GM23338 (cell line): ENCODE measurements at regions not wholly inside any gene's neighbourhood (a gene's known extent, or its start where the extent isn't known, plus 50 kb on each side); places are given as distances from the start of the nearest gene placed in this dataset.

Source experiments
- ATAC-seq: fragments of 200-7000 bp; cut with Tn5 transposase; 3 replicates; pipeline ENCODE4 v1.9.1; 2020
- DNase-seq: peaks from one replicate; pipeline ENCODE4 v3.0.0-alpha.2; 2015; ENCODE audit warnings: low spot score
- H2AFZ ChIP-seq: fragments of 200-600 bp; sonication (generic); 2 replicates; pipeline ENCODE4 v1.8.0; 2016; ENCODE audit warnings: antibody characterized with exemption, mild to moderate bottlenecking, moderate library complexity
- H3F3A ChIP-seq: fragments of 200-600 bp; sonication (generic); replicated peaks from 2 replicates; pipeline ENCODE4 v1.8.0; 2017; ENCODE audit warnings: antibody characterized with exemption, mixed run types, low read depth
- H3K27ac ChIP-seq: fragments of 200-600 bp; sonication (generic); 2 replicates; pipeline ENCODE4 v1.6.1; 2016; ENCODE audit warnings: low read depth
- H3K27me3 ChIP-seq: fragments of 200-600 bp; sonication (generic); 2 replicates; pipeline ENCODE4 v1.8.0; 2016; ENCODE audit warnings: mild to moderate bottlenecking, mixed run types, moderate library complexity; ENCODE audit not compliant: insufficient read depth
- H3K36me3 ChIP-seq: fragments of 200-600 bp; sonication (generic); 2 replicates; pipeline ENCODE4 v1.8.0; 2016; ENCODE audit warnings: mild to moderate bottlenecking; ENCODE audit not compliant: insufficient read depth
- H3K4me1 ChIP-seq: fragments of 200-600 bp; sonication (generic); 2 replicates; pipeline ENCODE4 v1.8.0; 2016; ENCODE audit warnings: mild to moderate bottlenecking, moderate library complexity; ENCODE audit not compliant: insufficient read depth
- H3K4me2 ChIP-seq: fragments of 200-600 bp; sonication (generic); 2 replicates; pipeline ENCODE4 v1.7.1; 2017; ENCODE audit warnings: mixed run types
- H3K4me3 ChIP-seq: fragments of 200-600 bp; sonication (generic); 2 replicates; pipeline ENCODE4 v1.6.1; 2016; ENCODE audit warnings: mixed run types
- H3K79me2 ChIP-seq: fragments of 200-600 bp; sonication (generic); replicated peaks from 2 replicates; pipeline ENCODE4 v1.8.0; 2017; ENCODE audit warnings: mild to moderate bottlenecking; ENCODE audit not compliant: insufficient read depth
- H3K9me2 ChIP-seq: fragments of 200-600 bp; sonication (generic); 2 replicates; pipeline ENCODE4 v1.8.0; 2017; ENCODE audit not compliant: insufficient read depth
- H4K20me1 ChIP-seq: fragments of 200-600 bp; sonication (generic); replicated peaks from 2 replicates; pipeline ENCODE4 v1.8.0; 2017; ENCODE audit warnings: mild to moderate bottlenecking; ENCODE audit not compliant: insufficient read depth
- H3K27ac Mint-ChIP-seq: 2 replicates; pipeline ENCODE4 v1.8.0; 2020; ENCODE audit warnings: inconsistent platforms, mild to moderate bottlenecking, moderate library complexity, mixed read lengths
- H3K27me3 Mint-ChIP-seq: 3 replicates; pipeline ENCODE4 v1.8.0; 2022; ENCODE audit warnings: low read depth, mild to moderate bottlenecking, moderate library complexity, mixed read lengths, inconsistent platforms; ENCODE audit not compliant: insufficient read depth, poor library complexity
- H3K36me3 Mint-ChIP-seq: 3 replicates; pipeline ENCODE4 v1.8.0; 2021; ENCODE audit warnings: low read depth, mild to moderate bottlenecking, inconsistent platforms, moderate library complexity, mixed read lengths
- H3K4me1 Mint-ChIP-seq: 3 replicates; pipeline ENCODE4 v1.8.0; 2020; ENCODE audit warnings: mild to moderate bottlenecking, inconsistent platforms, mixed read lengths
- H3K4me3 Mint-ChIP-seq: 3 replicates; pipeline ENCODE4 v1.8.0; 2021; ENCODE audit warnings: moderate library complexity, mild to moderate bottlenecking, inconsistent platforms, mixed read lengths
- H3K9me3 Mint-ChIP-seq: 3 replicates; pipeline ENCODE4 v1.8.0; 2020; ENCODE audit warnings: moderate library complexity, mild to moderate bottlenecking, inconsistent platforms, mixed read lengths
- CREB1 ChIP-seq: fragments of 250-450 bp; sonication (Bioruptor Pico); IDR thresholded peaks from 2 replicates; pipeline ENCODE4 v1.5.0; 2020; ENCODE audit warnings: low read depth, mild to moderate bottlenecking, moderate library complexity
- EZH2phosphoT487 ChIP-seq: fragments of 200-600 bp; sonication (generic); IDR thresholded peaks from one replicate; pipeline ENCODE4 v1.8.1; 2018; ENCODE audit warnings: antibody characterized with exemption; ENCODE audit not compliant: unreplicated experiment
- JUNB ChIP-seq: IDR thresholded peaks from one replicate; pipeline ENCODE4 v1.6.1; 2016; ENCODE audit warnings: antibody characterized with exemption; ENCODE audit not compliant: unreplicated experiment
- NANOG ChIP-seq: IDR thresholded peaks from 2 replicates; pipeline ENCODE4 v1.6.1; 2016; ENCODE audit warnings: antibody characterized with exemption, borderline replicate concordance
- POLR2AphosphoS5 ChIP-seq: IDR thresholded peaks from 2 replicates; pipeline ENCODE4 v1.6.1; 2016; ENCODE audit warnings: antibody characterized with exemption, low read depth
- STAT1 ChIP-seq: IDR thresholded peaks from one replicate; pipeline ENCODE4 v1.6.1; 2016; ENCODE audit warnings: antibody characterized with exemption; ENCODE audit not compliant: unreplicated experiment
- ZNF114 ChIP-seq: fragments of 250-450 bp; sonication (Bioruptor Pico); IDR thresholded peaks from 2 replicates; pipeline ENCODE4 v1.5.0; 2020; ENCODE audit warnings: mild to moderate bottlenecking, moderate library complexity
- ZNF331 ChIP-seq: fragments of 250-450 bp; sonication (Bioruptor Pico); IDR thresholded peaks from 2 replicates; pipeline ENCODE4 v1.5.0; 2020; ENCODE audit warnings: low read depth, mild to moderate bottlenecking, moderate library complexity
- TF ChIP-seq, protein P1 (sequence below): IDR thresholded peaks from one replicate; pipeline ENCODE4 v1.6.1; 2018; ENCODE audit warnings: antibody characterized with exemption; ENCODE audit not compliant: unreplicated experiment
- TF ChIP-seq, protein P2 (sequence below), 2 experiments: fragments of 200-600 bp in 1 of 2; sonication (generic) in 1 of 2; conservative IDR thresholded peaks; 2 replicates each; pipeline versions ENCODE4 v1.5.1 to v1.6.1; 2016 to 2017; ENCODE audit warnings: antibody characterized with exemption in 2 of 2, low read depth in 2 of 2, mild to moderate bottlenecking in 2 of 2, moderate library complexity in 1 of 2
- TF ChIP-seq, protein P3 (sequence below): IDR thresholded peaks from 2 replicates; pipeline ENCODE4 v1.6.1; 2016; ENCODE audit warnings: antibody characterized with exemption

DNA sequence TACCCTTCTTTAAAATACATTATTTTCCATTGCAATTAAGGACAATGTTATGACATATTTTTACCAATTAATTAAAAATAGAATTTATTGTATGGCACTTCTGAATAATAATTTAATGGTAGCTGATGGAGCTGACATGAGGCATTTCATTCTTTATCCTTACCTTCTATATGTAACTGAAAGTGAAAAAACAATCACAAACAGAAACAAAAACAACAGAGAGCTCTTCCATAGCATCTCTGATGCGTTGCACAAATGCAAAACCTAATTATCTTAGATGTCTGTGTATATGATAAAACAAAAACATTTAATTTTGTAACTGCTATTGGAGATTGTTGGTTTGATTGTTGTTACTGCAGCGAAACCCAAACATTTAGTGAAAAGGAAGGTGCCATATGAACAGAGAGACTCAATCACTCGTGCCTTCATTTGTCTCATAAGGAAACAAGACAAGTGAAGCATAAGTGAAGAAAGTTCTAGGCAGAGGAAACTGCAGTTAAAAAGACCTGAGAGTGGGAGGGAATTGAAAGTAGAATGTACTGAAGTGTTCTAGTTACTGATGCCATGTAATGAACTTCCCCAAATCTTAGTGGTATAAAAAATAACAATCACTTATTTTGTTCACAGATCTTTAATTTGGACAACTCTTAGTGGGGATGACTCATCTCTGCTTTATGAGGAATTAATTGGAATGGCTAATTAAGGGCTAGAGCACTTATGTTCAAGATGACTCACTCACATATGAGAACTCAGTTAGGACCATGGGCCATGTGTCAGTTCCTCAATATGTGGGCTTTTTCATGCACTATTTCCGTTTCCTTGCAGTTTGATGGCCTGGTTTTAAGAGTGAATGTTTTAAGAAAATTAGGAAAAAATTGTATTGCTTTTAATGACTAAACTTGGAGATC, 245.0 kb upstream of the OLFM3 start:
- Mint-ChIP-seq H3K27me3 (no peaks in the 10 kb centered on the region), H3K36me3 (no peaks in the 10 kb centered on the region)
- no peaks in the 10 kb centered on the region for H3K36me3 ChIP-seq

DNA sequence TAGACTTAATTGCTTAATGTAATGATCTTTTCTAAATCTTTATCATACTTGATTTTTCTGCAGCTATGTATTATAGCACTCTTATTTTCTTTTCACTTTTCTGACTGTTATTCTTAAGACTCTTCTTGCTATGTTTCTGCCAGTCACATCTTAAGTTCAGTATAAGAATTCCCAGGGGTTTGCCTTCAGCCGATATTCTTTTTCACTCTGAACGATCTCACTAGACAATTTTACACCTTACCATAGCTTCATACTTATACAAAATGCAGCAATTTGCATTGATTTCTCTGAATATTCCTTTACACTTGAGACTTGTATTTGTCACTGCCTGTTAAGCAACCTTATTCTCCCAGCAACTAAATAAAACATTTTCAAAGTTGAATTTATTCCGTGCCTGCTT, 242.5 kb upstream of the OLFM3 start:
- Histone ChIP-seq H3K27me3 (no peaks in the 10 kb centered on the region), H3K4me2 (no peak overlapping the region), H3K27ac (no peak overlapping the region), H3K4me3 (no peak overlapping the region), H3F3A (no peaks in the 10 kb centered on the region), H3K79me2 (no peaks in the 10 kb centered on the region), H3K9me2 (no peaks in the 10 kb centered on the region), H3K4me1 (no peaks in the 10 kb centered on the region), H2AFZ (no peak overlapping the region), H4K20me1 (no peaks in the 10 kb centered on the region), H3K36me3 (no peaks in the 10 kb centered on the region; the same call in 1 of the 2 replicates)
- H3K4me3 Mint-ChIP-seq = no peak overlapping the region
- ATAC-seq (no peak), DNase-seq (no peak)
- peaks cover 7% of the 10 kb centered on the region for H3K4me1 Mint-ChIP-seq
- peaks cover 8% of the 10 kb centered on the region for H3K36me3 Mint-ChIP-seq
- no peaks in the 10 kb centered on the region for H3K27me3 Mint-ChIP-seq
- H3K9me3 Mint-ChIP-seq = peaks cover 14% of the 10 kb centered on the region
- H3K27ac Mint-ChIP-seq = no peak overlapping the region
- TF ChIP-seq, protein P1, sequence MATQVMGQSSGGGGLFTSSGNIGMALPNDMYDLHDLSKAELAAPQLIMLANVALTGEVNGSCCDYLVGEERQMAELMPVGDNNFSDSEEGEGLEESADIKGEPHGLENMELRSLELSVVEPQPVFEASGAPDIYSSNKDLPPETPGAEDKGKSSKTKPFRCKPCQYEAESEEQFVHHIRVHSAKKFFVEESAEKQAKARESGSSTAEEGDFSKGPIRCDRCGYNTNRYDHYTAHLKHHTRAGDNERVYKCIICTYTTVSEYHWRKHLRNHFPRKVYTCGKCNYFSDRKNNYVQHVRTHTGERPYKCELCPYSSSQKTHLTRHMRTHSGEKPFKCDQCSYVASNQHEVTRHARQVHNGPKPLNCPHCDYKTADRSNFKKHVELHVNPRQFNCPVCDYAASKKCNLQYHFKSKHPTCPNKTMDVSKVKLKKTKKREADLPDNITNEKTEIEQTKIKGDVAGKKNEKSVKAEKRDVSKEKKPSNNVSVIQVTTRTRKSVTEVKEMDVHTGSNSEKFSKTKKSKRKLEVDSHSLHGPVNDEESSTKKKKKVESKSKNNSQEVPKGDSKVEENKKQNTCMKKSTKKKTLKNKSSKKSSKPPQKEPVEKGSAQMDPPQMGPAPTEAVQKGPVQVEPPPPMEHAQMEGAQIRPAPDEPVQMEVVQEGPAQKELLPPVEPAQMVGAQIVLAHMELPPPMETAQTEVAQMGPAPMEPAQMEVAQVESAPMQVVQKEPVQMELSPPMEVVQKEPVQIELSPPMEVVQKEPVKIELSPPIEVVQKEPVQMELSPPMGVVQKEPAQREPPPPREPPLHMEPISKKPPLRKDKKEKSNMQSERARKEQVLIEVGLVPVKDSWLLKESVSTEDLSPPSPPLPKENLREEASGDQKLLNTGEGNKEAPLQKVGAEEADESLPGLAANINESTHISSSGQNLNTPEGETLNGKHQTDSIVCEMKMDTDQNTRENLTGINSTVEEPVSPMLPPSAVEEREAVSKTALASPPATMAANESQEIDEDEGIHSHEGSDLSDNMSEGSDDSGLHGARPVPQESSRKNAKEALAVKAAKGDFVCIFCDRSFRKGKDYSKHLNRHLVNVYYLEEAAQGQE = no peak
- TF ChIP-seq, protein P2, sequence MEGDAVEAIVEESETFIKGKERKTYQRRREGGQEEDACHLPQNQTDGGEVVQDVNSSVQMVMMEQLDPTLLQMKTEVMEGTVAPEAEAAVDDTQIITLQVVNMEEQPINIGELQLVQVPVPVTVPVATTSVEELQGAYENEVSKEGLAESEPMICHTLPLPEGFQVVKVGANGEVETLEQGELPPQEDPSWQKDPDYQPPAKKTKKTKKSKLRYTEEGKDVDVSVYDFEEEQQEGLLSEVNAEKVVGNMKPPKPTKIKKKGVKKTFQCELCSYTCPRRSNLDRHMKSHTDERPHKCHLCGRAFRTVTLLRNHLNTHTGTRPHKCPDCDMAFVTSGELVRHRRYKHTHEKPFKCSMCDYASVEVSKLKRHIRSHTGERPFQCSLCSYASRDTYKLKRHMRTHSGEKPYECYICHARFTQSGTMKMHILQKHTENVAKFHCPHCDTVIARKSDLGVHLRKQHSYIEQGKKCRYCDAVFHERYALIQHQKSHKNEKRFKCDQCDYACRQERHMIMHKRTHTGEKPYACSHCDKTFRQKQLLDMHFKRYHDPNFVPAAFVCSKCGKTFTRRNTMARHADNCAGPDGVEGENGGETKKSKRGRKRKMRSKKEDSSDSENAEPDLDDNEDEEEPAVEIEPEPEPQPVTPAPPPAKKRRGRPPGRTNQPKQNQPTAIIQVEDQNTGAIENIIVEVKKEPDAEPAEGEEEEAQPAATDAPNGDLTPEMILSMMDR (conservative IDR thresholded peaks at IDR 0.05; ENCODE audit: low read depth in 2 of 2) = no peak
- TF ChIP-seq, protein P3, sequence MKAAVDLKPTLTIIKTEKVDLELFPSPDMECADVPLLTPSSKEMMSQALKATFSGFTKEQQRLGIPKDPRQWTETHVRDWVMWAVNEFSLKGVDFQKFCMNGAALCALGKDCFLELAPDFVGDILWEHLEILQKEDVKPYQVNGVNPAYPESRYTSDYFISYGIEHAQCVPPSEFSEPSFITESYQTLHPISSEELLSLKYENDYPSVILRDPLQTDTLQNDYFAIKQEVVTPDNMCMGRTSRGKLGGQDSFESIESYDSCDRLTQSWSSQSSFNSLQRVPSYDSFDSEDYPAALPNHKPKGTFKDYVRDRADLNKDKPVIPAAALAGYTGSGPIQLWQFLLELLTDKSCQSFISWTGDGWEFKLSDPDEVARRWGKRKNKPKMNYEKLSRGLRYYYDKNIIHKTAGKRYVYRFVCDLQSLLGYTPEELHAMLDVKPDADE = no peak
- no peak for TF ChIP-seq STAT1
- no peak for TF ChIP-seq POLR2AphosphoS5
- TF ChIP-seq ZNF331 = no peak
- no peak for TF ChIP-seq EZH2phosphoT487
- no peak for TF ChIP-seq NANOG
- TF ChIP-seq CREB1 = no peak
- no peak for TF ChIP-seq JUNB
- TF ChIP-seq ZNF114 = no peak

More for the DNA sequence above, 245.0 kb upstream of the OLFM3 start:
- Histone ChIP-seq H3K4me3 (no peak overlapping the region), H3K27ac (no peak overlapping the region), H3K4me2 (no peak overlapping the region), H3K4me1 (no peaks in the 10 kb centered on the region), H3K27me3 (no peaks in the 10 kb centered on the region), H4K20me1 (no peaks in the 10 kb centered on the region), H3K79me2 (no peaks in the 10 kb centered on the region), H2AFZ (no peak overlapping the region), H3K9me2 (no peaks in the 10 kb centered on the region), H3F3A (no peaks in the 10 kb centered on the region)
- ATAC-seq (no peak), DNase-seq (no peak)
- H3K4me3 Mint-ChIP-seq = no peak overlapping the region
- H3K4me1 Mint-ChIP-seq = peaks cover 7% of the 10 kb centered on the region
- no peaks in the 10 kb centered on the region for H3K9me3 Mint-ChIP-seq
- TF ChIP-seq POLR2AphosphoS5 = no peak
- no peak for TF ChIP-seq ZNF331
- TF ChIP-seq JUNB = no peak
- peak overlapping the region; percentile 60; the same call in 1 of the 2 replicates for H3K27ac Mint-ChIP-seq
